CD14-positive monocyte (primary cell): ENCODE measurements at regions not wholly inside any gene's neighbourhood (a gene's known extent, or its start where the extent isn't known, plus 50 kb on each side); places are given as distances from the start of the nearest gene placed in this dataset.

Experiments used
- DNase-seq, 3 donors: peaks; one replicate each; pipeline ENCODE4 v3.0.0-alpha.2; 2011 to 2022
- H2AFZ ChIP-seq: 2 replicates; pipeline ENCODE4 v1.6.0; 2012; ENCODE audit warnings: mild to moderate bottlenecking, low read depth, low read length, inconsistent platforms; ENCODE audit not compliant: insufficient read depth, poor library complexity, severe bottlenecking
- H3K27ac ChIP-seq, 2 donors: 1 replicate in 1 of 2; 2 replicates in 1 of 2; pipeline ENCODE4 v1.5.1; 2012 to 2013; ENCODE audit warnings: low read length in 2 of 2, control low read depth in 1 of 2, inconsistent platforms in 1 of 2, low read depth in 1 of 2, mild to moderate bottlenecking in 1 of 2
- H3K27me3 ChIP-seq, 2 donors: one replicate each; pipeline versions ENCODE4 v1.6.0 to v1.6.1; 2011 to 2013; ENCODE audit warnings: low read length in 2 of 2; ENCODE audit not compliant: control insufficient read depth in 2 of 2, insufficient read depth in 2 of 2
- H3K36me3 ChIP-seq, 2 donors: replicated peaks in 1 of 2; 1 replicate in 1 of 2; 2 replicates in 1 of 2; pipeline versions ENCODE4 v1.5.1 to v1.6.1; 2012 to 2013; ENCODE audit warnings: low read length in 2 of 2, control low read depth in 1 of 2, inconsistent platforms in 1 of 2, mild to moderate bottlenecking in 1 of 2; ENCODE audit not compliant: insufficient read depth in 2 of 2, control insufficient read depth in 1 of 2
- H3K4me1 ChIP-seq, 2 donors: 1 replicate in 1 of 2; 2 replicates in 1 of 2; pipeline versions ENCODE4 v1.5.1 to v1.6.1; 2012 to 2013; ENCODE audit warnings: low read length in 2 of 2, control low read depth in 1 of 2, inconsistent platforms in 1 of 2, mild to moderate bottlenecking in 1 of 2, moderate library complexity in 1 of 2; ENCODE audit not compliant: insufficient read depth in 2 of 2, control insufficient read depth in 1 of 2
- H3K4me2 ChIP-seq: replicated peaks from 2 replicates; pipeline ENCODE3; 2012; ENCODE audit warnings: low read length, moderate library complexity, mild to moderate bottlenecking; ENCODE audit not compliant: poor library complexity, severe bottlenecking; ENCODE audit errors: extremely low read depth
- H3K4me3 ChIP-seq, 3 experiments: fragments of 200-600 bp in 1 of 3; sonication (generic) in 1 of 3; replicated peaks in 1 of 3; 1 replicate in 2 of 3; 2 replicates in 1 of 3; pipeline ENCODE4 v1.5.1; 2011 to 2013; ENCODE audit warnings: low read length in 3 of 3, mild to moderate bottlenecking in 3 of 3, control low read depth in 2 of 3, low read depth in 2 of 3, inconsistent platforms in 1 of 3, moderate library complexity in 1 of 3
- H3K79me2 ChIP-seq: 2 replicates; pipeline ENCODE4 v1.6.0; 2012; ENCODE audit warnings: mild to moderate bottlenecking, control low read depth, inconsistent platforms, low read length, moderate library complexity; ENCODE audit not compliant: insufficient read depth
- H3K9ac ChIP-seq: 2 replicates; pipeline ENCODE4 v1.6.0; 2017; ENCODE audit warnings: low read length, mild to moderate bottlenecking; ENCODE audit not compliant: insufficient read depth, poor library complexity, severe bottlenecking
- H3K9me3 ChIP-seq, 2 donors: replicated peaks in 1 of 2; 1 replicate in 1 of 2; 2 replicates in 1 of 2; pipeline versions ENCODE4 v1.5.1 to v1.6.1; 2012 to 2013; ENCODE audit warnings: low read length in 2 of 2, control low read depth in 1 of 2; ENCODE audit not compliant: control insufficient read depth in 1 of 2, insufficient read depth in 1 of 2
- H4K20me1 ChIP-seq: 2 replicates; pipeline ENCODE4 v1.6.0; 2012; ENCODE audit warnings: mild to moderate bottlenecking, low read length, control low read depth, moderate library complexity; ENCODE audit not compliant: insufficient read depth
- H3K27ac Mint-ChIP-seq, 7 donors: one replicate each; pipeline ENCODE4 v1.8.0; 2020; ENCODE audit warnings: mild to moderate bottlenecking in 7 of 7, mixed read lengths in 7 of 7, moderate library complexity in 6 of 7, inconsistent platforms in 2 of 7
- H3K27me3 Mint-ChIP-seq, 3 donors: one replicate each; pipeline ENCODE4 v1.8.0; 2021 to 2022; ENCODE audit warnings: low read depth in 3 of 3, mild to moderate bottlenecking in 3 of 3, mixed read lengths in 3 of 3, moderate library complexity in 3 of 3, inconsistent platforms in 1 of 3
- H3K36me3 Mint-ChIP-seq, 2 donors: one replicate each; pipeline ENCODE4 v1.8.0; 2020; ENCODE audit warnings: mixed read lengths in 2 of 2, inconsistent platforms in 1 of 2, mild to moderate bottlenecking in 1 of 2
- H3K4me1 Mint-ChIP-seq: one replicate; pipeline ENCODE4 v1.8.0; 2020; ENCODE audit warnings: mild to moderate bottlenecking, mixed read lengths
- H3K4me3 Mint-ChIP-seq, 2 donors: one replicate each; pipeline ENCODE4 v1.8.0; 2020; ENCODE audit warnings: mild to moderate bottlenecking in 2 of 2, mixed read lengths in 2 of 2, moderate library complexity in 1 of 2
- H3K9me3 Mint-ChIP-seq, 7 donors: one replicate each; pipeline ENCODE4 v1.8.0; 2020 to 2022; ENCODE audit warnings: mixed read lengths in 7 of 7, mild to moderate bottlenecking in 6 of 7, moderate library complexity in 6 of 7, inconsistent platforms in 2 of 7
- CTCF ChIP-seq: fragments of 200-600 bp; IDR thresholded peaks from one replicate; pipeline ENCODE4 v1.8.0; 2022; ENCODE audit warnings: antibody characterized with exemption, mild to moderate bottlenecking
- WGBS: methylation state at CpG from one replicate; pipeline ENCODE4 v1.1.5; 2013; ENCODE audit warnings: missing lambda C conversion rate; ENCODE audit not compliant: insufficient coverage; 5-methylcytosine and 5-hydroxymethylcytosine counted together
- intact Hi-C, 2 donors: fragments of 100-400 bp; cut with micrococcal nuclease; formaldehyde crosslinking; loops; one replicate each; pipeline versions ENCODE4 v1.15.0 to v1.15.1; 2023

GRCh38 chr14:44107156-44107555, 399.9 kb downstream of the FSCB start:
- Histone ChIP-seq H2AFZ (no peak overlapping the region), H3K4me3 (no peak overlapping the region), H3K27me3 (no peaks in the 10 kb centered on the region), H4K20me1 (no peaks in the 10 kb centered on the region), H3K9ac (no peak overlapping the region), H3K36me3 (no peaks in the 10 kb centered on the region), H3K4me1 (no peaks in the 10 kb centered on the region), H3K4me2 (no peak overlapping the region), H3K79me2 (no peaks in the 10 kb centered on the region), H3K27ac (no peak overlapping the region), H3K9me3 (peaks cover 13 to 18% of the 10 kb centered on the region in 2 donors)
- Mint-ChIP-seq H3K4me3 (no peak overlapping the region), H3K27ac (no peak overlapping the region), H3K27me3 (peaks cover 0 to 3% (median 0%) of the 10 kb centered on the region in 3 donors), H3K36me3 (no peaks in the 10 kb centered on the region), H3K9me3 (peaks cover 4 to 22% (median 6%) of the 10 kb centered on the region in 7 donors), H3K4me1 (no peaks in the 10 kb centered on the region)
- intact Hi-C loops: no loop called here
- DNase-seq: no peak
- no CpG with 5 or more reads among the region's 1 CpG for WGBS
- TF ChIP-seq CTCF: no peak

GRCh38 chr14:44099743-44100488, 407.2 kb downstream of the FSCB start:
- DNase-seq: no peak
- H3K9me3 Mint-ChIP-seq: peaks cover 3 to 10% (median 5%) of the 10 kb centered on the region in 7 donors
- Histone ChIP-seq H3K79me2 (no peaks in the 10 kb centered on the region), H4K20me1 (no peaks in the 10 kb centered on the region), H3K36me3 (no peaks in the 10 kb centered on the region), H3K4me1 (no peaks in the 10 kb centered on the region), H3K27me3 (no peaks in the 10 kb centered on the region), H2AFZ (no peak overlapping the region), H3K27ac (no peak overlapping the region), H3K9me3 (peaks cover 4 to 15% of the 10 kb centered on the region in 2 donors), H3K9ac (no peak overlapping the region), H3K4me3 (no peak overlapping the region), H3K4me2 (no peak overlapping the region)
- intact Hi-C loops: no loop called here
- WGBS: no CpG with 5 or more reads among the region's 1 CpG
- no peak for TF ChIP-seq CTCF
- H3K36me3 Mint-ChIP-seq: no peaks in the 10 kb centered on the region
- H3K27me3 Mint-ChIP-seq: peaks cover 0 to 1% (median 0%) of the 10 kb centered on the region in 3 donors
- no peaks in the 10 kb centered on the region for H3K4me1 Mint-ChIP-seq
- H3K27ac Mint-ChIP-seq: no peak overlapping the region
- no peak overlapping the region for H3K4me3 Mint-ChIP-seq
